Mammary epithelial cell (primary cell): ENCODE measurements at regions not wholly inside any gene's neighbourhood (a gene's known extent, or its start where the extent isn't known, plus 50 kb on each side); places are given as distances from the start of the nearest gene placed in this dataset.

Experiments used
- EZH2 ChIP-seq: IDR thresholded peaks from 2 replicates; pipeline ENCODE4 v1.6.1; 2012; ENCODE audit warnings: low read length, inconsistent platforms, borderline replicate concordance
- TF ChIP-seq, protein P1 (sequence below), 2 donors: IDR thresholded peaks in 1 of 2; conservative IDR thresholded peaks in 1 of 2; 2 replicates each; pipeline ENCODE4 v1.5.1; 2011 to 2012; ENCODE audit warnings: inconsistent platforms in 2 of 2, low read length in 2 of 2, mild to moderate bottlenecking in 2 of 2, control low read depth in 1 of 2, low read depth in 1 of 2; ENCODE audit not compliant: insufficient read depth in 1 of 2; ENCODE audit errors: extremely low read depth in 1 of 2

DNA sequence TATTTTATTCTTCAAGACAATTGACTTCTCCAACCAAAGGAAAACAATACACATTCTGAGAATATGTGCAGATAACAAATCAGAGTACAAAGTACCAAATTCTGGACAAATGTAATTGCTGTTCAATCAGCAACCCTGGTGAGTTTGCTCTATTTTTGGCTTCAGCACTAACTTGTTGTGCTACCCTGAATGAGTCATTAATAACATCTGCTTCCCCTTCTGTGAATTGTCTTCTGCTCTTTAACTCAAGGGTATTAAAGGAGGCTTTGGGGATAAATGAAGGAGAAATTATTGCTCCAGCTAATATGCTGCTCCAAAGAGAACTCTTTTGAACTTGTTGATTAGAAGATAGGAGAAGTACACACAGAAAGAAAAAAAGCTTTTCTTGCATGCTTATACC, 459.3 kb downstream of the HTR7 start:
- TF ChIP-seq, protein P1, sequence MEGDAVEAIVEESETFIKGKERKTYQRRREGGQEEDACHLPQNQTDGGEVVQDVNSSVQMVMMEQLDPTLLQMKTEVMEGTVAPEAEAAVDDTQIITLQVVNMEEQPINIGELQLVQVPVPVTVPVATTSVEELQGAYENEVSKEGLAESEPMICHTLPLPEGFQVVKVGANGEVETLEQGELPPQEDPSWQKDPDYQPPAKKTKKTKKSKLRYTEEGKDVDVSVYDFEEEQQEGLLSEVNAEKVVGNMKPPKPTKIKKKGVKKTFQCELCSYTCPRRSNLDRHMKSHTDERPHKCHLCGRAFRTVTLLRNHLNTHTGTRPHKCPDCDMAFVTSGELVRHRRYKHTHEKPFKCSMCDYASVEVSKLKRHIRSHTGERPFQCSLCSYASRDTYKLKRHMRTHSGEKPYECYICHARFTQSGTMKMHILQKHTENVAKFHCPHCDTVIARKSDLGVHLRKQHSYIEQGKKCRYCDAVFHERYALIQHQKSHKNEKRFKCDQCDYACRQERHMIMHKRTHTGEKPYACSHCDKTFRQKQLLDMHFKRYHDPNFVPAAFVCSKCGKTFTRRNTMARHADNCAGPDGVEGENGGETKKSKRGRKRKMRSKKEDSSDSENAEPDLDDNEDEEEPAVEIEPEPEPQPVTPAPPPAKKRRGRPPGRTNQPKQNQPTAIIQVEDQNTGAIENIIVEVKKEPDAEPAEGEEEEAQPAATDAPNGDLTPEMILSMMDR (conservative IDR thresholded peaks at IDR 0.05 in 1 of 2, IDR thresholded peaks at IDR 0.05 in 1 of 2; ENCODE audit: extremely low read depth in 1 of 2, insufficient read depth in 1 of 2, low read depth in 1 of 2, low read length in 2 of 2): no peak
- no peak for TF ChIP-seq EZH2
